D341Med (cell line): ENCODE measurements at regions not wholly inside any gene's neighbourhood (a gene's known extent, or its start where the extent isn't known, plus 50 kb on each side); places are given as distances from the start of the nearest gene placed in this dataset.
"Not testable (repeated sequence)": the region's sequence is repeated elsewhere in the genome, so short reads cannot be mapped to it uniquely, and the experiment has no call there.

ENCODE experiments used
- DNase-seq: peaks from one replicate; pipeline ENCODE4 v3.0.0; 2012; ENCODE audit warnings: low spot score

- DNase-seq: no peak
These were observed 436.7 kb downstream of the DAD1 start for GRCh38 chr14:22152161-22152870.

GRCh38 chr14:22151121-22151520, 437.9 kb downstream of the DAD1 start:
- no peak for DNase-seq

- DNase-seq: no peak
These were observed 440.0 kb downstream of the DAD1 start for GRCh38 chr14:22149058-22149457.

GRCh38 chr14:22147716-22148115, 441.3 kb downstream of the DAD1 start:
- no peak for DNase-seq

- DNase-seq: no peak
These were observed 445.7 kb downstream of the DAD1 start for GRCh38 chr14:22143363-22143762.

- no peak for DNase-seq
These were observed 448.4 kb downstream of the DAD1 start for GRCh38 chr14:22140633-22141032.

GRCh38 chr14:22131749-22132476, 457.1 kb downstream of the DAD1 start:
- DNase-seq: no peak

- DNase-seq: no peak
These were observed 450.5 kb upstream of the OR4E1 start for GRCh38 chr14:22124073-22124613.

- no peak for DNase-seq
These were observed 449.4 kb upstream of the OR4E1 start for GRCh38 chr14:22122829-22123560.

GRCh38 chr14:22122227-22122818, 448.7 kb upstream of the OR4E1 start:
- DNase-seq: no peak

GRCh38 chr14:22118899-22119477, 445.4 kb upstream of the OR4E1 start:
- DNase-seq: no peak

- DNase-seq: no peak
These were observed 439.8 kb upstream of the OR4E1 start for GRCh38 chr14:22113401-22113800.

GRCh38 chr14:22112004-22112403, 438.4 kb upstream of the OR4E1 start:
- DNase-seq: no peak

- DNase-seq: no peak
These were observed 434.1 kb upstream of the OR4E1 start for GRCh38 chr14:22107753-22108152.

- no peak for DNase-seq
These were observed 433.4 kb upstream of the OR4E1 start for GRCh38 chr14:22106700-22107697.

- DNase-seq: no peak
These were observed 432.0 kb upstream of the OR4E1 start for GRCh38 chr14:22105624-22106006.

- DNase-seq: no peak
These were observed 431.5 kb upstream of the OR4E1 start for GRCh38 chr14:22105006-22105623.

- DNase-seq: not testable (repeated sequence)
These were observed 427.1 kb upstream of the OR4E1 start for GRCh38 chr14:22100764-22101120.

- DNase-seq: peak; percentile 30
These were observed 426.5 kb upstream of the OR4E1 start for GRCh38 chr14:22099942-22100763.
